ENCODE measurements at regions not wholly inside any gene's neighbourhood (a gene's known extent, or its start where the extent isn't known, plus 50 kb on each side); places are given as distances from the start of the nearest gene placed in this dataset.

GRCh38 chr5:92472981-92473566 is 1090.0 kb upstream of the ARRDC3 start:
- no peak overlapping the region for H3K4me3 ChIP-seq (ENCODE audit: low read depth, low read length)
- no peak for TF ChIP-seq CTCF (IDR thresholded peaks at IDR 0.05; ENCODE audit: low read depth, low read length)

- no peak overlapping the region for H3K4me3 ChIP-seq (ENCODE audit: low read depth, low read length)
- no peak for TF ChIP-seq CTCF (IDR thresholded peaks at IDR 0.05; ENCODE audit: low read depth, low read length)
Observed at GRCh38 chr5:92471861-92472260, 1088.7 kb upstream of the ARRDC3 start.

- no peak for TF ChIP-seq CTCF (IDR thresholded peaks at IDR 0.05; ENCODE audit: low read depth, low read length)
- H3K4me3 ChIP-seq (ENCODE audit: low read depth, low read length), result no peak overlapping the region
Observed at GRCh38 chr5:92470770-92471169, 1087.7 kb upstream of the ARRDC3 start.

GRCh38 chr5:92468295-92468694 is 1085.2 kb upstream of the ARRDC3 start:
- TF ChIP-seq CTCF (IDR thresholded peaks at IDR 0.05; ENCODE audit: low read depth, low read length), result no peak
- H3K4me3 ChIP-seq (ENCODE audit: low read depth, low read length), result no peak overlapping the region

GRCh38 chr5:92467695-92468094 is 1084.6 kb upstream of the ARRDC3 start:
- no peak for TF ChIP-seq CTCF (IDR thresholded peaks at IDR 0.05; ENCODE audit: low read depth, low read length)

GRCh38 chr5:92460505-92460904 is 1077.4 kb upstream of the ARRDC3 start:
- no peak for TF ChIP-seq CTCF (IDR thresholded peaks at IDR 0.05; ENCODE audit: low read depth, low read length)
- H3K4me3 ChIP-seq (ENCODE audit: low read depth, low read length), result no peak overlapping the region

More at GRCh38 chr5:92467695-92468094, 1084.6 kb upstream of the ARRDC3 start:
- H3K4me3 ChIP-seq (ENCODE audit: low read depth, low read length), result no peak overlapping the region

- no peak for TF ChIP-seq CTCF (IDR thresholded peaks at IDR 0.05; ENCODE audit: low read depth, low read length)
- H3K4me3 ChIP-seq (ENCODE audit: low read depth, low read length), result no peak overlapping the region
Observed at GRCh38 chr5:92459654-92460053, 1076.5 kb upstream of the ARRDC3 start.

Data from WI38 (cell line).